ENCODE measurements at regions not wholly inside any gene's neighbourhood (a gene's known extent, or its start where the extent isn't known, plus 50 kb on each side); places are given as distances from the start of the nearest gene placed in this dataset.

GRCh38 chrX:39909996-39910395 is 187.8 kb downstream of the BCOR start:
- DNase-seq (ENCODE audit: low read depth, low spot score): no peak
- H3K4me3 ChIP-seq (ENCODE audit: low read depth, low read length): no peak overlapping the region
- ChIA-PET POLR2A (interaction anchor here (0.6 kb wide), 1 partner anchor 94 kb away, joined by 3 read pairs; no protein-coding TSS in a partner anchor), CTCF (no interaction called here)
- no peak for TF ChIP-seq CTCF (IDR thresholded peaks at IDR 0.05; ENCODE audit: insufficient read depth, low read length, missing control alignments)

- ChIA-PET CTCF (no interaction called here), POLR2A (no interaction called here)
- TF ChIP-seq CTCF (IDR thresholded peaks at IDR 0.05; ENCODE audit: insufficient read depth, low read length, missing control alignments): no peak
- no peak overlapping the region for H3K4me3 ChIP-seq (ENCODE audit: low read depth, low read length)
- no peak for DNase-seq (ENCODE audit: low read depth, low spot score)
Measured at GRCh38 chrX:39910651-39911050, 187.1 kb downstream of the BCOR start.

GRCh38 chrX:39911278-39911897 is 186.4 kb downstream of the BCOR start:
- POLR2A ChIA-PET: no interaction called here
- no peak for TF ChIP-seq CTCF (IDR thresholded peaks at IDR 0.05; ENCODE audit: insufficient read depth, low read length, missing control alignments)
- CTCF ChIA-PET: no interaction called here
- no peak for DNase-seq (ENCODE audit: low read depth, low spot score)
- H3K4me3 ChIP-seq (ENCODE audit: low read depth, low read length): no peak overlapping the region

- POLR2A ChIA-PET: no interaction called here
- H3K4me3 ChIP-seq (ENCODE audit: low read depth, low read length): no peak overlapping the region
- CTCF ChIA-PET: interaction anchor here (1.0 kb wide), 1 partner anchor 102 kb away, joined by 3 read pairs; no protein-coding TSS in a partner anchor
- DNase-seq (ENCODE audit: low read depth, low spot score): no peak
- TF ChIP-seq CTCF (IDR thresholded peaks at IDR 0.05; ENCODE audit: insufficient read depth, low read length, missing control alignments): no peak
Measured at GRCh38 chrX:39912126-39912525, 185.6 kb downstream of the BCOR start.

- no peak overlapping the region for H3K4me3 ChIP-seq (ENCODE audit: low read depth, low read length)
- POLR2A ChIA-PET: no interaction called here
- CTCF ChIA-PET: no interaction called here
- TF ChIP-seq CTCF (IDR thresholded peaks at IDR 0.05; ENCODE audit: insufficient read depth, low read length, missing control alignments): no peak
- DNase-seq (ENCODE audit: low read depth, low spot score): no peak
Measured at GRCh38 chrX:39915081-39915480, 182.7 kb downstream of the BCOR start.

GRCh38 chrX:39915596-39915995 is 182.2 kb downstream of the BCOR start:
- ChIA-PET POLR2A (no interaction called here), CTCF (no interaction called here)
- H3K4me3 ChIP-seq (ENCODE audit: low read depth, low read length): no peak overlapping the region
- DNase-seq (ENCODE audit: low read depth, low spot score): no peak
- TF ChIP-seq CTCF (IDR thresholded peaks at IDR 0.05; ENCODE audit: insufficient read depth, low read length, missing control alignments): no peak
